ENCODE measurements at regions not wholly inside any gene's neighbourhood (a gene's known extent, or its start where the extent isn't known, plus 50 kb on each side); places are given as distances from the start of the nearest gene placed in this dataset.

DNA sequence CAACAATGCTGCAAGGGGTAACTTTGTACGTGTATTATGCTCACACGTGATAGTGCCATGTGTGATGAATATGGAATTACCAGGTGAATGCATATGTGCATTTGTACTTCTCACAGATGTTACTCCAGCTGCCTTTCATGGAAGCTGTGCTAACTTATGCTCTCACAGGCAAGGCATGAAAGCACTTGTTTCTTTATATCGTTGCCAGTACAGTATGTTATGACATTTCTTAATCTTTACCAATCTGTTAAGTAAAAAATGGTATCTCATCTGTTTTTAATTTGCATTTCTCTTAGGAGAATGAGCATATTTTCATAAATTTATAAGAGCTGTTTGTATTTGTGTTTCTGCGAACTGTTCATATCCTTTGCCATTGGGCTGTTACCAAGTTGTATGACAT, 311.8 kb upstream of the DMRT1 start:
- intact Hi-C loops (cut with DNase I), result no loop called here
- WGBS, result 52% methylated on average over 4 of the region's 4 CpGs
- DNase-seq (ENCODE audit: low spot score), result no peak
- peaks cover 4% of the 10 kb centered on the region for H3K4me1 ChIP-seq (replicated peaks)
- no peak overlapping the region for H3K27ac ChIP-seq
- TF ChIP-seq, protein P1, sequence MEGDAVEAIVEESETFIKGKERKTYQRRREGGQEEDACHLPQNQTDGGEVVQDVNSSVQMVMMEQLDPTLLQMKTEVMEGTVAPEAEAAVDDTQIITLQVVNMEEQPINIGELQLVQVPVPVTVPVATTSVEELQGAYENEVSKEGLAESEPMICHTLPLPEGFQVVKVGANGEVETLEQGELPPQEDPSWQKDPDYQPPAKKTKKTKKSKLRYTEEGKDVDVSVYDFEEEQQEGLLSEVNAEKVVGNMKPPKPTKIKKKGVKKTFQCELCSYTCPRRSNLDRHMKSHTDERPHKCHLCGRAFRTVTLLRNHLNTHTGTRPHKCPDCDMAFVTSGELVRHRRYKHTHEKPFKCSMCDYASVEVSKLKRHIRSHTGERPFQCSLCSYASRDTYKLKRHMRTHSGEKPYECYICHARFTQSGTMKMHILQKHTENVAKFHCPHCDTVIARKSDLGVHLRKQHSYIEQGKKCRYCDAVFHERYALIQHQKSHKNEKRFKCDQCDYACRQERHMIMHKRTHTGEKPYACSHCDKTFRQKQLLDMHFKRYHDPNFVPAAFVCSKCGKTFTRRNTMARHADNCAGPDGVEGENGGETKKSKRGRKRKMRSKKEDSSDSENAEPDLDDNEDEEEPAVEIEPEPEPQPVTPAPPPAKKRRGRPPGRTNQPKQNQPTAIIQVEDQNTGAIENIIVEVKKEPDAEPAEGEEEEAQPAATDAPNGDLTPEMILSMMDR (IDR thresholded peaks at IDR 0.05), result no peak
- TF ChIP-seq POLR2A (IDR thresholded peaks at IDR 0.05) (no peak), POLR2AphosphoS5 (IDR thresholded peaks at IDR 0.05) (no peak)
- H3K27me3 ChIP-seq (replicated peaks; ENCODE audit: insufficient read depth), result no peaks in the 10 kb centered on the region
- H3K4me3 ChIP-seq, result no peak overlapping the region
- no peaks in the 10 kb centered on the region for H3K36me3 ChIP-seq
- no peaks in the 10 kb centered on the region for H3K9me3 ChIP-seq

DNA sequence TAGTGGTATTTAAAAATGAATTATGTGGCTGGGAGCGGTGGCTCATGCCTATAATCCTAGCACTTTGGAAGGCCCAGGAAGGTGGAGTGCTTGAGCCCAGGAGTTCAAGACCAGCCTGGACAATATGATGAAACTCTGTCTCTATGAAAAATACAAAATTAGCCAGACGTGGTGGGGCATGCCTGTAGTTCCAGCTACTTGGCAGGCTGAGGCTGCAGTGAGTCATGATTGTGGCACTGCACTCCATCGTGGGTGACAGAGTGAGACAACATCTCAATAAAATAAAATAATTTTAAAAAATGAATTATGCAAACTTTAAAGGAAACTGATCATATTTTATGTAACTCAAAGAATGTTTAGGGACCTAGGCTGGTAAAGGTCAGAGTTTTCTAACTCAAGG, 310.8 kb upstream of the DMRT1 start:
- peaks cover 4% of the 10 kb centered on the region for H3K4me1 ChIP-seq (replicated peaks)
- no peaks in the 10 kb centered on the region for H3K9me3 ChIP-seq
- peak; percentile 60 for DNase-seq (ENCODE audit: low spot score)
- no peaks in the 10 kb centered on the region for H3K36me3 ChIP-seq
- no peak overlapping the region for H3K27ac ChIP-seq
- WGBS, result 16% methylated on average over 3 of the region's 3 CpGs
- H3K4me3 ChIP-seq, result no peak overlapping the region
- TF ChIP-seq POLR2AphosphoS5 (IDR thresholded peaks at IDR 0.05) (peak; percentile 59), POLR2A (IDR thresholded peaks at IDR 0.05) (no peak)
- TF ChIP-seq, protein P1 (IDR thresholded peaks at IDR 0.05), result no peak
- no peaks in the 10 kb centered on the region for H3K27me3 ChIP-seq (replicated peaks; ENCODE audit: insufficient read depth)
- intact Hi-C loops (cut with DNase I), result no loop called here

DNA sequence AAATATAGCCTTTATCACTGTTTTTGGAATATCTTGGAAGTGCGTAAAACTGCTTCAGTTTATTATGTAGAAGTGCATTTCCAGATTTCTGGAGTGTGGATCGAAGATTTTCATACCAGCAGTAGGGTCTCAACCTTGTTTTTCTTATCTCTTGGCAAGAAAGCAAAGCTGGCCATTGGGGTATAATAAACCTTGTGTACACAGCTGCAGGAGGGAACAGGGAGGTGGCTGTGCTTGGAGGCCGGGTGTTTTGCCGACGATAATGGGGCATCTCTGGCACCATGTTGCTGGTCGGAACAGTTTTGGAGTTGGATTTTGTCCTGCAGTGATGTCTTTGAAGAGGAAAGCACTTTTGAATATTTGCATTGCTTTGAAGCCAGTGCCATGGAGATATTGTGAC, 308.8 kb upstream of the DMRT1 start:
- H3K27me3 ChIP-seq (replicated peaks; ENCODE audit: insufficient read depth), result no peaks in the 10 kb centered on the region
- peaks cover 4% of the 10 kb centered on the region for H3K4me1 ChIP-seq (replicated peaks)
- H3K27ac ChIP-seq, result peak overlapping the region in 1 of 2 donors; percentile 25
- H3K9me3 ChIP-seq, result no peaks in the 10 kb centered on the region
- no peaks in the 10 kb centered on the region for H3K36me3 ChIP-seq
- H3K4me3 ChIP-seq, result no peak overlapping the region
- no peak for DNase-seq (ENCODE audit: low spot score)
- peak; percentile 44 for TF ChIP-seq POLR2AphosphoS5 (IDR thresholded peaks at IDR 0.05)
- TF ChIP-seq, protein P1 (IDR thresholded peaks at IDR 0.05), result no peak
- intact Hi-C loops (cut with DNase I), result no loop called here
- 35% methylated on average over 6 of the region's 6 CpGs for WGBS

DNA sequence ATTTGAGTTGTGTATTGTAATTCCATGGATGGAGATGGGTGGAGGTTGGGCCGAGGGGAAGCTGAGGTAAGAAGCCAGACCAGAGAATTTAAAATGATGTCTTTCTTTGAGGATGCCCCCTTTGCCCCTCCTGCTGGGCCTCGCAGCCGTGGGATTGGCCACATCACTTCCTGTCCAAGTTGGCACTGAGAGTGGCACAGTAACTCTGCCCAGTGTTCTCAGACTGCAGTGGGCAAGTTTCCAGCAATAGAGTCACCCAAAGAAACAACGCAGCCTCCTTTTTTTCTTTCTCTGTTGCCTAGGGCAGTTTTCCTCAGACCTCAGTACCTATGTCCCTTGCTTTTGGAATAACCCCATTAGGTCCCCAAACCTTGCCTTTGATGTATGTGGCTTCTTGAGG, 306.6 kb upstream of the DMRT1 start:
- H3K36me3 ChIP-seq, result no peaks in the 10 kb centered on the region
- H3K27ac ChIP-seq, result peak overlapping the region; percentile 5 to 49
- TF ChIP-seq, protein P1 (IDR thresholded peaks at IDR 0.05), result no peak
- peak; percentile 57 for TF ChIP-seq POLR2AphosphoS5 (IDR thresholded peaks at IDR 0.05)
- no peak for TF ChIP-seq POLR2A (IDR thresholded peaks at IDR 0.05)
- no peaks in the 10 kb centered on the region for H3K9me3 ChIP-seq
- 17% methylated on average over 4 of the region's 4 CpGs for WGBS
- peak; percentile 86 for DNase-seq (ENCODE audit: low spot score)
- peaks cover 4% of the 10 kb centered on the region for H3K4me1 ChIP-seq (replicated peaks)
- no peak overlapping the region for H3K4me3 ChIP-seq
- H3K27me3 ChIP-seq (replicated peaks; ENCODE audit: insufficient read depth), result no peaks in the 10 kb centered on the region
- intact Hi-C loops (cut with DNase I), result no loop called here

DNA sequence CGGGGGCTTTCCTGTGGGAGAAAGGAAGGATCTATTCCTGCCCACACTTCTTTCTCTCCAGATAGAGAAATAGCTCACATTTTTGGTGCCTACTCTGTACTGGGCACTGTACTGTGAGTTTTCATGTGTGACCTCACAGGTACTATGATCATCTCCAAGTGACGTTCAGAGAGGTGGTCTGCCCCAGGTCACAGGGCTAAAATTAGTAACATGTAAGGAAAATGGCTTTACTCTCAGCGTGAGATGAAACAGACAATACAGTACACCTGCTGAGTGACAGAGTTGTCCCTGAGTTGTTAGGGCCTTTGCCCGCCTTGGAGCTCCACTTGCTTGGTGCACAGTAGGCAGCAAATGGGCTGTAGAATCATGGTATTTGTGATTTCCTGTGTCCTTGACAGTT, 306.1 kb upstream of the DMRT1 start:
- 65% methylated on average over 4 of the region's 4 CpGs for WGBS
- Histone ChIP-seq H3K9me3 (no peaks in the 10 kb centered on the region), H3K4me3 (no peak overlapping the region), H3K4me1 (replicated peaks) (peaks cover 4% of the 10 kb centered on the region), H3K27me3 (replicated peaks; ENCODE audit: insufficient read depth) (no peaks in the 10 kb centered on the region), H3K27ac (peak overlapping the region; percentile 5 to 49), H3K36me3 (no peaks in the 10 kb centered on the region)
- no peak for DNase-seq (ENCODE audit: low spot score)
- TF ChIP-seq POLR2A (IDR thresholded peaks at IDR 0.05) (no peak), POLR2AphosphoS5 (IDR thresholded peaks at IDR 0.05) (no peak)
- TF ChIP-seq, protein P1 (IDR thresholded peaks at IDR 0.05), result no peak
- intact Hi-C loops (cut with DNase I), result no loop called here

All from prostate gland (tissue), 2 donors.